GM12878 (cell line): ENCODE measurements at regions not wholly inside any gene's neighbourhood (a gene's known extent, or its start where the extent isn't known, plus 50 kb on each side); places are given as distances from the start of the nearest gene placed in this dataset.
"Not testable (repeated sequence)": the region's sequence is repeated elsewhere in the genome, so short reads cannot be mapped to it uniquely, and the experiment has no call there.

Source experiments
- ATAC-seq: fragments of 200-7000 bp; cut with Tn5 transposase; 3 replicates; pipeline ENCODE4 v1.9.1; 2020; ENCODE audit warnings: mild to moderate bottlenecking, moderate library complexity
- BruUV-seq: library from RNA; stranded (reverse); fragments of 400-500 nt; replicated peaks from 2 replicates; lab custom pipeline; 2021; lab: Mats Ljungman, UMichigan
- CTCF ChIA-PET: fragments of 300-600 bp; sonication (Branson Sonifier 250); formaldehyde crosslinking; extraction: SDS; loops from one replicate; lab custom pipeline; 2021; ENCODE audit warnings: inconsistent platforms; lab: Yijun Ruan, JAX
- POLR2A ChIA-PET: fragments of 350-600 bp; formaldehyde crosslinking; extraction: SDS; loops from one replicate; lab custom pipeline; 2021; ENCODE audit warnings: inconsistent platforms; lab: Charles Lee
- RAD21 ChIA-PET: fragments of 300-600 bp; sonication (Branson Sonifier 250); formaldehyde crosslinking; loops from one replicate; lab custom pipeline; 2023; ENCODE audit warnings: antibody characterized with exemption; ENCODE audit not compliant: unreplicated experiment; lab: Charles Lee
- SMC1A ChIA-PET: fragments of 300-600 bp; sonication (Branson Sonifier 250); formaldehyde crosslinking; loops from one replicate; lab custom pipeline; 2023; ENCODE audit not compliant: unreplicated experiment, uncharacterized antibody; lab: Charles Lee
- DNase-seq: peaks from one replicate; pipeline ENCODE4 v3.0.0-alpha.2; 2011; ENCODE audit warnings: low read depth, low spot score
- FAIRE-seq: peaks from 3 replicates; lab custom pipeline; 2011; peaks lifted over from hg19 to GRCh38; lab: Jason Lieb, UNC
- H2AFZ ChIP-seq: 2 replicates; pipeline ENCODE4 v1.6.0; 2011; ENCODE audit warnings: low read depth, low read length, control low read depth; ENCODE audit not compliant: control insufficient read depth
- H3K27ac ChIP-seq: 2 replicates; pipeline ENCODE4 v1.5.1; 2011; ENCODE audit warnings: control low read depth; ENCODE audit not compliant: control insufficient read depth, insufficient read depth
- H3K27me3 ChIP-seq, 2 experiments: replicated peaks in 1 of 2; 2 replicates each; pipeline versions ENCODE4 v1.6.0 to v1.6.1; 2011; ENCODE audit warnings: low read length in 1 of 2; ENCODE audit not compliant: control insufficient read depth in 2 of 2, insufficient read depth in 2 of 2
- H3K36me3 ChIP-seq, 2 experiments: 2 replicates each; pipeline ENCODE4 v1.5.1; 2011; ENCODE audit warnings: low read length in 1 of 2; ENCODE audit not compliant: control insufficient read depth in 2 of 2, insufficient read depth in 2 of 2
- H3K4me1 ChIP-seq: 2 replicates; pipeline ENCODE4 v1.6.1; 2011; ENCODE audit warnings: mild to moderate bottlenecking, low read length, moderate library complexity, mixed read lengths; ENCODE audit not compliant: control insufficient read depth, insufficient read depth
- H3K4me2 ChIP-seq: 2 replicates; pipeline ENCODE4 v1.6.0; 2011; ENCODE audit warnings: control low read depth; ENCODE audit not compliant: control insufficient read depth, insufficient read depth
- H3K4me3 ChIP-seq: fragments of 200-600 bp; sonication (generic); 2 replicates; pipeline ENCODE4 v1.5.1; 2016
- H3K79me2 ChIP-seq: 2 replicates; pipeline ENCODE4 v1.6.0; 2011; ENCODE audit warnings: low read length; ENCODE audit not compliant: control insufficient read depth, insufficient read depth
- H3K9ac ChIP-seq: 2 replicates; pipeline ENCODE4 v1.8.0; 2011; ENCODE audit warnings: low read length, control low read depth, mixed read lengths; ENCODE audit not compliant: control insufficient read depth, insufficient read depth
- H3K9me3 ChIP-seq: replicated peaks from 3 replicates; pipeline ENCODE4 v1.5.1; 2011; ENCODE audit warnings: mild to moderate bottlenecking, low read length; ENCODE audit not compliant: control insufficient read depth, insufficient read depth
- H4K20me1 ChIP-seq: 2 replicates; pipeline ENCODE4 v1.6.0; 2011; ENCODE audit not compliant: control insufficient read depth, insufficient read depth
- CBX5 ChIP-seq: sonication (generic); IDR thresholded peaks from 2 replicates; pipeline ENCODE4 v1.6.1; 2016; ENCODE audit warnings: low read depth, moderate library complexity, mild to moderate bottlenecking, inconsistent platforms
- HSF1 ChIP-seq: fragments of 150-350 bp; IDR thresholded peaks from 2 replicates; pipeline ENCODE4 v1.6.1; 2014; ENCODE audit warnings: mild to moderate bottlenecking, low read depth, low read length
- KDM1A ChIP-seq: fragments of 200-600 bp; sonication (generic); IDR thresholded peaks from 2 replicates; pipeline ENCODE4 v1.6.1; 2016; ENCODE audit warnings: borderline replicate concordance
- USF1 ChIP-seq: IDR thresholded peaks from 2 replicates; pipeline ENCODE4 v1.6.1; 2011; ENCODE audit warnings: borderline replicate concordance, low read depth, mild to moderate bottlenecking, moderate library complexity, mixed read lengths, low read length; ENCODE audit not compliant: insufficient read depth; ENCODE audit errors: extremely low read length
- ZNF217 ChIP-seq: fragments of 450-650 bp; IDR thresholded peaks from 2 replicates; pipeline ENCODE4 v1.6.1; 2017; ENCODE audit warnings: antibody characterized with exemption, mild to moderate bottlenecking
- WGBS: methylation state at CpG from one replicate; pipeline ENCODE4 v1.1.6; 2016; ENCODE audit warnings: low lambda C conversion rate; ENCODE audit not compliant: insufficient replicate concordance, insufficient coverage; ENCODE audit errors: missing lambda C conversion rate; 5-methylcytosine and 5-hydroxymethylcytosine counted together
- in situ Hi-C: fragments of 300-500 bp; cut with MboI; formaldehyde crosslinking; loops from 9 replicates; pipeline ENCODE4 v1.14.3; 2018; ENCODE audit warnings: mixed read lengths
- intact Hi-C: fragments of 100-400 bp; cut with micrococcal nuclease; formaldehyde crosslinking; loops from one replicate; pipeline ENCODE4 v1.14.2; 2022; ENCODE audit not compliant: unreplicated experiment

GRCh38 chr4:87916626-87917025 is 58.9 kb upstream of the SPP1 start (continued):
- no peak for TF ChIP-seq HSF1
- TF ChIP-seq ZNF217: no peak
- TF ChIP-seq CBX5: no peak
- no peak for TF ChIP-seq USF1
- no peak for TF ChIP-seq KDM1A

- H3K79me2 ChIP-seq, H3K27ac ChIP-seq, H4K20me1 ChIP-seq, ATAC-seq, H3K9me3 ChIP-seq, H2AFZ ChIP-seq, H3K4me2 ChIP-seq, H3K27me3 ChIP-seq, BruUV-seq, H3K9ac ChIP-seq, in situ Hi-C loops, CTCF ChIA-PET, DNase-seq, intact Hi-C loops, H3K4me3 ChIP-seq, H3K36me3 ChIP-seq, FAIRE-seq, POLR2A ChIA-PET, RAD21 ChIA-PET, SMC1A ChIA-PET, H3K4me1 ChIP-seq: not testable (repeated sequence)
- WGBS: 33% methylated on average over 5 of the region's 5 CpGs
These were observed 57.6 kb upstream of the SPP1 start for GRCh38 chr4:87917911-87918310.
